Nephron progenitor cell (in vitro differentiated cells): ENCODE measurements at regions not wholly inside any gene's neighbourhood (a gene's known extent, or its start where the extent isn't known, plus 50 kb on each side); places are given as distances from the start of the nearest gene placed in this dataset.
A peak's percentile ranks its signal among the peaks of the same experiment; 100 is the strongest.
"Not testable (repeated sequence)": the region's sequence is repeated elsewhere in the genome, so short reads cannot be mapped to it uniquely, and the experiment has no call there.

Experiments used
- DNase-seq: peaks from one replicate; pipeline ENCODE4 v3.0.0; 2021
- H3K27ac Mint-ChIP-seq: 2 replicates; pipeline ENCODE4 v1.8.0; 2021; ENCODE audit warnings: mild to moderate bottlenecking, moderate library complexity, mixed read lengths
- H3K27me3 Mint-ChIP-seq: 2 replicates; pipeline ENCODE4 v1.8.0; 2021; ENCODE audit warnings: mild to moderate bottlenecking, low read depth, mixed read lengths; ENCODE audit not compliant: poor library complexity
- H3K36me3 Mint-ChIP-seq: 2 replicates; pipeline ENCODE4 v1.8.0; 2021; ENCODE audit warnings: low read depth, mixed read lengths
- H3K4me1 Mint-ChIP-seq: 2 replicates; pipeline ENCODE4 v1.8.0; 2021; ENCODE audit warnings: mixed read lengths
- H3K4me3 Mint-ChIP-seq: 2 replicates; pipeline ENCODE4 v1.8.0; 2021; ENCODE audit warnings: mild to moderate bottlenecking, moderate library complexity, mixed read lengths
- H3K9me3 Mint-ChIP-seq: 2 replicates; pipeline ENCODE4 v1.8.0; 2021; ENCODE audit warnings: mild to moderate bottlenecking, moderate library complexity, mixed read lengths
- CTCF ChIP-seq: fragments of 200-600 bp; sonication (generic); IDR thresholded peaks from 2 replicates; pipeline ENCODE4 v1.5.0; 2021; ENCODE audit warnings: antibody characterized with exemption

- no peak for DNase-seq
These were observed 440.1 kb downstream of the EPHA7 start for GRCh38 chr6:92979281-92979680.

GRCh38 chr6:92977018-92977417 lies 442.3 kb downstream of the EPHA7 start:
- no peak for DNase-seq
- H3K4me3 Mint-ChIP-seq: no peak overlapping the region
- peaks cover 8% of the 10 kb centered on the region for H3K27me3 Mint-ChIP-seq
- H3K9me3 Mint-ChIP-seq: no peaks in the 10 kb centered on the region
- no peak overlapping the region for H3K27ac Mint-ChIP-seq
- H3K4me1 Mint-ChIP-seq: no peaks in the 10 kb centered on the region
- TF ChIP-seq CTCF: no peak
- H3K36me3 Mint-ChIP-seq: no peaks in the 10 kb centered on the region

More at GRCh38 chr6:92979281-92979680, 440.1 kb downstream of the EPHA7 start:
- Mint-ChIP-seq H3K9me3 (no peaks in the 10 kb centered on the region), H3K4me3 (no peak overlapping the region), H3K4me1 (no peaks in the 10 kb centered on the region), H3K27ac (no peak overlapping the region), H3K27me3 (peaks cover 3% of the 10 kb centered on the region), H3K36me3 (no peaks in the 10 kb centered on the region)
- TF ChIP-seq CTCF: no peak

- peaks cover 13% of the 10 kb centered on the region for H3K4me1 Mint-ChIP-seq
- H3K36me3 Mint-ChIP-seq: no peaks in the 10 kb centered on the region
- H3K4me3 Mint-ChIP-seq: no peak overlapping the region
- H3K9me3 Mint-ChIP-seq: no peaks in the 10 kb centered on the region
- peak overlapping the region; percentile 23 for H3K27ac Mint-ChIP-seq
- H3K27me3 Mint-ChIP-seq: no peaks in the 10 kb centered on the region
- no peak for TF ChIP-seq CTCF
- DNase-seq: peak; percentile 3
These were observed 452.0 kb downstream of the EPHA7 start for GRCh38 chr6:92967362-92967761.

GRCh38 chr6:92962846-92963245 lies 456.5 kb downstream of the EPHA7 start:
- Mint-ChIP-seq H3K36me3 (peaks cover 4% of the 10 kb centered on the region), H3K9me3 (peaks cover 22% of the 10 kb centered on the region)

GRCh38 chr6:92952111-92952510 lies 467.2 kb downstream of the EPHA7 start:
- not testable (repeated sequence) for H3K4me3 Mint-ChIP-seq, H3K36me3 Mint-ChIP-seq, DNase-seq, H3K4me1 Mint-ChIP-seq, H3K27me3 Mint-ChIP-seq, H3K27ac Mint-ChIP-seq
- peaks cover 41% of the 10 kb centered on the region for H3K9me3 Mint-ChIP-seq

More at GRCh38 chr6:92962846-92963245, 456.5 kb downstream of the EPHA7 start:
- Mint-ChIP-seq H3K4me3 (no peak overlapping the region), H3K27ac (no peak overlapping the region), H3K4me1 (peaks cover 11% of the 10 kb centered on the region), H3K27me3 (peaks cover 3% of the 10 kb centered on the region)
- no peak for DNase-seq
- TF ChIP-seq CTCF: no peak

- no peaks in the 10 kb centered on the region for H3K27me3 Mint-ChIP-seq
- no peak for TF ChIP-seq CTCF
- DNase-seq: no peak
- H3K9me3 Mint-ChIP-seq: no peaks in the 10 kb centered on the region
- H3K27ac Mint-ChIP-seq: no peak overlapping the region
- no peaks in the 10 kb centered on the region for H3K36me3 Mint-ChIP-seq
- H3K4me3 Mint-ChIP-seq: no peak overlapping the region
- peaks cover 14% of the 10 kb centered on the region for H3K4me1 Mint-ChIP-seq
These were observed 473.6 kb downstream of the EPHA7 start for GRCh38 chr6:92945799-92946198.
